PC-9 (cell line): ENCODE measurements at regions not wholly inside any gene's neighbourhood (a gene's known extent, or its start where the extent isn't known, plus 50 kb on each side); places are given as distances from the start of the nearest gene placed in this dataset.

Experiments
- EZH2 ChIP-seq: fragments of 200-600 bp; sonication (generic); IDR thresholded peaks from 2 replicates; pipeline ENCODE4 v1.8.0; 2017; ENCODE audit warnings: antibody characterized with exemption, low read depth
- TF ChIP-seq, protein P1 (sequence below): fragments of 200-600 bp; sonication (generic); conservative IDR thresholded peaks from 2 replicates; pipeline ENCODE4 v1.6.1; 2017; ENCODE audit warnings: mixed run types, antibody characterized with exemption, mild to moderate bottlenecking, moderate library complexity

- TF ChIP-seq, protein P1, sequence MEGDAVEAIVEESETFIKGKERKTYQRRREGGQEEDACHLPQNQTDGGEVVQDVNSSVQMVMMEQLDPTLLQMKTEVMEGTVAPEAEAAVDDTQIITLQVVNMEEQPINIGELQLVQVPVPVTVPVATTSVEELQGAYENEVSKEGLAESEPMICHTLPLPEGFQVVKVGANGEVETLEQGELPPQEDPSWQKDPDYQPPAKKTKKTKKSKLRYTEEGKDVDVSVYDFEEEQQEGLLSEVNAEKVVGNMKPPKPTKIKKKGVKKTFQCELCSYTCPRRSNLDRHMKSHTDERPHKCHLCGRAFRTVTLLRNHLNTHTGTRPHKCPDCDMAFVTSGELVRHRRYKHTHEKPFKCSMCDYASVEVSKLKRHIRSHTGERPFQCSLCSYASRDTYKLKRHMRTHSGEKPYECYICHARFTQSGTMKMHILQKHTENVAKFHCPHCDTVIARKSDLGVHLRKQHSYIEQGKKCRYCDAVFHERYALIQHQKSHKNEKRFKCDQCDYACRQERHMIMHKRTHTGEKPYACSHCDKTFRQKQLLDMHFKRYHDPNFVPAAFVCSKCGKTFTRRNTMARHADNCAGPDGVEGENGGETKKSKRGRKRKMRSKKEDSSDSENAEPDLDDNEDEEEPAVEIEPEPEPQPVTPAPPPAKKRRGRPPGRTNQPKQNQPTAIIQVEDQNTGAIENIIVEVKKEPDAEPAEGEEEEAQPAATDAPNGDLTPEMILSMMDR, result no peak
- no peak for TF ChIP-seq EZH2
Measured at GRCh38 chr7:84471576-84471975, 277.0 kb upstream of the SEMA3A start.
